ENCODE measurements at regions not wholly inside any gene's neighbourhood (a gene's known extent, or its start where the extent isn't known, plus 50 kb on each side); places are given as distances from the start of the nearest gene placed in this dataset.
A peak's percentile ranks its signal among the peaks of the same experiment; 100 is the strongest.

GRCh38 chr2:6531304-6531703, 334.4 kb downstream of the CMPK2 start:
- Mint-ChIP-seq H3K27ac (ENCODE audit: unreplicated experiment) (no peak overlapping the region), H3K4me1 (ENCODE audit: low read depth, unreplicated experiment) (peaks cover 27% of the 10 kb centered on the region), H3K4me3 (ENCODE audit: unreplicated experiment) (no peak overlapping the region), H3K36me3 (ENCODE audit: unreplicated experiment) (no peaks in the 10 kb centered on the region), H3K9me3 (ENCODE audit: unreplicated experiment) (peaks cover 3% of the 10 kb centered on the region), H3K27me3 (ENCODE audit: unreplicated experiment) (no peaks in the 10 kb centered on the region)
- no peak for DNase-seq
- TF ChIP-seq, protein P1, sequence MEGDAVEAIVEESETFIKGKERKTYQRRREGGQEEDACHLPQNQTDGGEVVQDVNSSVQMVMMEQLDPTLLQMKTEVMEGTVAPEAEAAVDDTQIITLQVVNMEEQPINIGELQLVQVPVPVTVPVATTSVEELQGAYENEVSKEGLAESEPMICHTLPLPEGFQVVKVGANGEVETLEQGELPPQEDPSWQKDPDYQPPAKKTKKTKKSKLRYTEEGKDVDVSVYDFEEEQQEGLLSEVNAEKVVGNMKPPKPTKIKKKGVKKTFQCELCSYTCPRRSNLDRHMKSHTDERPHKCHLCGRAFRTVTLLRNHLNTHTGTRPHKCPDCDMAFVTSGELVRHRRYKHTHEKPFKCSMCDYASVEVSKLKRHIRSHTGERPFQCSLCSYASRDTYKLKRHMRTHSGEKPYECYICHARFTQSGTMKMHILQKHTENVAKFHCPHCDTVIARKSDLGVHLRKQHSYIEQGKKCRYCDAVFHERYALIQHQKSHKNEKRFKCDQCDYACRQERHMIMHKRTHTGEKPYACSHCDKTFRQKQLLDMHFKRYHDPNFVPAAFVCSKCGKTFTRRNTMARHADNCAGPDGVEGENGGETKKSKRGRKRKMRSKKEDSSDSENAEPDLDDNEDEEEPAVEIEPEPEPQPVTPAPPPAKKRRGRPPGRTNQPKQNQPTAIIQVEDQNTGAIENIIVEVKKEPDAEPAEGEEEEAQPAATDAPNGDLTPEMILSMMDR (IDR thresholded peaks at IDR 0.05; ENCODE audit: partially characterized antibody, unreplicated experiment): no peak

- peak overlapping the region; percentile 13 for H3K4me3 Mint-ChIP-seq (ENCODE audit: unreplicated experiment)
- H3K36me3 Mint-ChIP-seq (ENCODE audit: unreplicated experiment): no peaks in the 10 kb centered on the region
- no peaks in the 10 kb centered on the region for H3K9me3 Mint-ChIP-seq (ENCODE audit: unreplicated experiment)
- no peaks in the 10 kb centered on the region for H3K27me3 Mint-ChIP-seq (ENCODE audit: unreplicated experiment)
- H3K4me1 Mint-ChIP-seq (ENCODE audit: low read depth, unreplicated experiment): peaks cover 18% of the 10 kb centered on the region
- DNase-seq: peak; percentile 66
- peak overlapping the region; percentile 87 for H3K27ac Mint-ChIP-seq (ENCODE audit: unreplicated experiment)
- TF ChIP-seq, protein P1 (IDR thresholded peaks at IDR 0.05; ENCODE audit: partially characterized antibody, unreplicated experiment): no peak
Observed at GRCh38 chr2:6535572-6535971, 330.1 kb downstream of the CMPK2 start.

- H3K4me3 Mint-ChIP-seq (ENCODE audit: unreplicated experiment): no peak overlapping the region
- no peaks in the 10 kb centered on the region for H3K9me3 Mint-ChIP-seq (ENCODE audit: unreplicated experiment)
Observed at GRCh38 chr2:6538607-6539006, 327.1 kb downstream of the CMPK2 start.

DNA sequence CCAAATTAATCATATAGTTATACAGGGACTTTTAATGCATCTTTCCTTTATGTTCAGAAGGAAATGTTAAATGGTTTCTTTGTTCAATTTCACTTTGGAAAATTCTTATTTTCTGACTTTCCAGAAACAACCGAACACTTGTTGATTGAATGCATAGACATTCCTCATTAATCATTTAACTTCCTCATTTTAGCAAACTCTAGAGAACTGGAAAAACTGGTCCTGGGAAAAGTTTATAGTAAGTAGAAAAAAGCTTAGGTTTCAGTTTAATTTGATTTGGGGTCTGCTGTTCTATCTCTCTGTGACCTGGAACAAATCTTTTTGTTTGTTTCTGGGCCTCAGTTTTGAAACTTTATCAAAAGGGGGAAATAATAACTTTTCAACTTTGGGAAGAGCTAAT, 320.4 kb downstream of the CMPK2 start:
- Mint-ChIP-seq H3K27me3 (ENCODE audit: unreplicated experiment) (no peaks in the 10 kb centered on the region), H3K4me3 (ENCODE audit: unreplicated experiment) (no peak overlapping the region), H3K36me3 (ENCODE audit: unreplicated experiment) (no peaks in the 10 kb centered on the region), H3K27ac (ENCODE audit: unreplicated experiment) (no peak overlapping the region), H3K4me1 (ENCODE audit: low read depth, unreplicated experiment) (no peaks in the 10 kb centered on the region), H3K9me3 (ENCODE audit: unreplicated experiment) (no peaks in the 10 kb centered on the region)
- TF ChIP-seq, protein P1 (IDR thresholded peaks at IDR 0.05; ENCODE audit: partially characterized antibody, unreplicated experiment): no peak
- DNase-seq: no peak

More at GRCh38 chr2:6538607-6539006, 327.1 kb downstream of the CMPK2 start:
- H3K36me3 Mint-ChIP-seq (ENCODE audit: unreplicated experiment): no peaks in the 10 kb centered on the region
- TF ChIP-seq, protein P1 (IDR thresholded peaks at IDR 0.05; ENCODE audit: partially characterized antibody, unreplicated experiment): no peak
- no peak overlapping the region for H3K27ac Mint-ChIP-seq (ENCODE audit: unreplicated experiment)
- H3K4me1 Mint-ChIP-seq (ENCODE audit: low read depth, unreplicated experiment): peaks cover 18% of the 10 kb centered on the region
- no peaks in the 10 kb centered on the region for H3K27me3 Mint-ChIP-seq (ENCODE audit: unreplicated experiment)
- DNase-seq: no peak

DNA sequence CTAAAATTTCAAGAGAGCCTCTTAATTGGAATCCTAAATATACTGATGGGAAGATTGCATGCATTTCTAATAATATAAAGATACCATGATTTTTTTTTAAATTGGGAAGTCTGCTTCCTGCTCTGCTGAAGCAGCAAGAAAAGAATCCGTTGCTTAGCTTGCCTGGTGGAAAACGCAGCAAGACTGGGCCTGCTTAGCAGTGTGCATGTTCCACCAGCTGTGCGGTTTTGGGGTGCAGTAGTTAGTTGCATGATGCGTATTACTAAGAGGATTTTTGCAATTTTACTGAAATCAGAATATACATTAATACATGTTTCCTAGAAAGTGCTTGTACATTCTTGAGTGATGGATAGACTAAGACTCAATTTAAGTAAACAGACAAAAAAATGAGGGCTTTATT, 319.9 kb downstream of the CMPK2 start:
- H3K27ac Mint-ChIP-seq (ENCODE audit: unreplicated experiment): no peak overlapping the region
- H3K36me3 Mint-ChIP-seq (ENCODE audit: unreplicated experiment): peaks cover 2% of the 10 kb centered on the region
- H3K4me1 Mint-ChIP-seq (ENCODE audit: low read depth, unreplicated experiment): no peaks in the 10 kb centered on the region

More for the DNA sequence above, 319.9 kb downstream of the CMPK2 start:
- H3K9me3 Mint-ChIP-seq (ENCODE audit: unreplicated experiment): no peaks in the 10 kb centered on the region
- DNase-seq: no peak
- no peaks in the 10 kb centered on the region for H3K27me3 Mint-ChIP-seq (ENCODE audit: unreplicated experiment)
- no peak overlapping the region for H3K4me3 Mint-ChIP-seq (ENCODE audit: unreplicated experiment)
- TF ChIP-seq, protein P1 (IDR thresholded peaks at IDR 0.05; ENCODE audit: partially characterized antibody, unreplicated experiment): no peak

Data from glutamatergic neuron (in vitro differentiated cells).